PC-3 (cell line): ENCODE measurements at regions not wholly inside any gene's neighbourhood (a gene's known extent, or its start where the extent isn't known, plus 50 kb on each side); places are given as distances from the start of the nearest gene placed in this dataset.

ENCODE experiments used
- EZH2 ChIP-seq: fragments of 300-600 bp; sonication (generic); IDR thresholded peaks from one replicate; pipeline ENCODE4 v1.6.1; 2017; ENCODE audit warnings: antibody characterized with exemption, mild to moderate bottlenecking, low read length; ENCODE audit not compliant: unreplicated experiment
- EZH2phosphoT487 ChIP-seq: fragments of 300-600 bp; sonication (generic); IDR thresholded peaks from 2 replicates; pipeline ENCODE4 v1.6.1; 2018; ENCODE audit warnings: mild to moderate bottlenecking, antibody characterized with exemption, low read length, borderline replicate concordance
- TF ChIP-seq, protein P1 (sequence below): fragments of 300-600 bp; sonication (generic); conservative IDR thresholded peaks from 2 replicates; pipeline ENCODE4 v1.5.1; 2017; ENCODE audit warnings: antibody characterized with exemption, low read depth, mild to moderate bottlenecking, low read length

GRCh38 chr3:65181391-65181871 lies 493.6 kb upstream of the ADAMTS9 start:
- TF ChIP-seq EZH2phosphoT487 (no peak), EZH2 (no peak)
- TF ChIP-seq, protein P1, sequence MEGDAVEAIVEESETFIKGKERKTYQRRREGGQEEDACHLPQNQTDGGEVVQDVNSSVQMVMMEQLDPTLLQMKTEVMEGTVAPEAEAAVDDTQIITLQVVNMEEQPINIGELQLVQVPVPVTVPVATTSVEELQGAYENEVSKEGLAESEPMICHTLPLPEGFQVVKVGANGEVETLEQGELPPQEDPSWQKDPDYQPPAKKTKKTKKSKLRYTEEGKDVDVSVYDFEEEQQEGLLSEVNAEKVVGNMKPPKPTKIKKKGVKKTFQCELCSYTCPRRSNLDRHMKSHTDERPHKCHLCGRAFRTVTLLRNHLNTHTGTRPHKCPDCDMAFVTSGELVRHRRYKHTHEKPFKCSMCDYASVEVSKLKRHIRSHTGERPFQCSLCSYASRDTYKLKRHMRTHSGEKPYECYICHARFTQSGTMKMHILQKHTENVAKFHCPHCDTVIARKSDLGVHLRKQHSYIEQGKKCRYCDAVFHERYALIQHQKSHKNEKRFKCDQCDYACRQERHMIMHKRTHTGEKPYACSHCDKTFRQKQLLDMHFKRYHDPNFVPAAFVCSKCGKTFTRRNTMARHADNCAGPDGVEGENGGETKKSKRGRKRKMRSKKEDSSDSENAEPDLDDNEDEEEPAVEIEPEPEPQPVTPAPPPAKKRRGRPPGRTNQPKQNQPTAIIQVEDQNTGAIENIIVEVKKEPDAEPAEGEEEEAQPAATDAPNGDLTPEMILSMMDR, result no peak
